SK-N-SH treated with all-trans-retinoic acid at 6 μM for 48 hours (cell line): ENCODE measurements at regions not wholly inside any gene's neighbourhood (a gene's known extent, or its start where the extent isn't known, plus 50 kb on each side); places are given as distances from the start of the nearest gene placed in this dataset.

Source experiments
- ATAC-seq: fragments of 200-7000 bp; cut with Tn5 transposase; 3 replicates; pipeline ENCODE4 v1.9.1; 2020; ENCODE audit warnings: mild to moderate bottlenecking, moderate library complexity
- ARNTL ChIP-seq: fragments of 450-650 bp; formaldehyde crosslinking; IDR thresholded peaks from 2 replicates; pipeline ENCODE4 v1.5.0; 2020; ENCODE audit warnings: low read depth, mild to moderate bottlenecking, moderate library complexity, borderline replicate concordance
- BACH2 ChIP-seq: fragments of 250-450 bp; sonication (Bioruptor Pico); IDR thresholded peaks from 2 replicates; pipeline ENCODE4 v1.9.0; 2021; ENCODE audit warnings: mild to moderate bottlenecking, borderline replicate concordance
- CREB5 ChIP-seq: fragments of 250-450 bp; sonication (Bioruptor Pico); IDR thresholded peaks from 2 replicates; pipeline ENCODE4 v1.5.1; 2020; ENCODE audit warnings: low read depth, mild to moderate bottlenecking, moderate library complexity
- CSDC2 ChIP-seq: fragments of 250-450 bp; sonication (Bioruptor Pico); IDR thresholded peaks from 2 replicates; pipeline ENCODE4 v1.5.0; 2020; ENCODE audit warnings: mild to moderate bottlenecking, moderate library complexity
- CSRNP3 ChIP-seq: fragments of 250-450 bp; sonication (Bioruptor Pico); IDR thresholded peaks from 2 replicates; pipeline ENCODE4 v1.5.1; 2021; ENCODE audit warnings: mild to moderate bottlenecking, moderate library complexity
- ESRRG ChIP-seq: fragments of 250-450 bp; sonication (Bioruptor Pico); IDR thresholded peaks from 2 replicates; pipeline ENCODE4 v1.6.1; 2021; ENCODE audit warnings: mild to moderate bottlenecking
- GLIS3 ChIP-seq: fragments of 250-450 bp; sonication (Bioruptor Pico); IDR thresholded peaks from 2 replicates; pipeline ENCODE4 v1.5.0; 2020; ENCODE audit warnings: mild to moderate bottlenecking, moderate library complexity
- ISL1 ChIP-seq: fragments of 250-450 bp; sonication (Bioruptor Pico); IDR thresholded peaks from 2 replicates; pipeline ENCODE4 v2.1.2; 2022; ENCODE audit warnings: mild to moderate bottlenecking, moderate library complexity
- OSR1 ChIP-seq: fragments of 250-450 bp; sonication (Bioruptor Pico); IDR thresholded peaks from 2 replicates; pipeline ENCODE4 v1.8.0; 2022; ENCODE audit warnings: moderate library complexity, mild to moderate bottlenecking, inconsistent platforms
- PATZ1 ChIP-seq: fragments of 250-450 bp; sonication (Bioruptor Pico); IDR thresholded peaks from 2 replicates; pipeline ENCODE4 v1.8.0; 2020; ENCODE audit warnings: mild to moderate bottlenecking, moderate library complexity, borderline replicate concordance
- POU6F1 ChIP-seq: fragments of 250-450 bp; sonication (Bioruptor Pico); IDR thresholded peaks from 2 replicates; pipeline ENCODE4 v1.8.0; 2021; ENCODE audit warnings: low read depth, mild to moderate bottlenecking, moderate library complexity, borderline replicate concordance
- PPARA ChIP-seq: fragments of 250-450 bp; sonication (Bioruptor Pico); IDR thresholded peaks from 2 replicates; pipeline ENCODE4 v1.5.0; 2020; ENCODE audit warnings: mild to moderate bottlenecking, borderline replicate concordance
- RARB ChIP-seq: fragments of 250-450 bp; sonication (Bioruptor Pico); IDR thresholded peaks from 2 replicates; pipeline ENCODE4 v1.8.0; 2021; ENCODE audit warnings: mild to moderate bottlenecking, moderate library complexity
- SNAI2 ChIP-seq: fragments of 250-450 bp; sonication (Bioruptor Pico); IDR thresholded peaks from 2 replicates; pipeline ENCODE4 v1.5.0; 2020; ENCODE audit warnings: mild to moderate bottlenecking, moderate library complexity
- TOX ChIP-seq: fragments of 250-450 bp; sonication (Bioruptor Pico); IDR thresholded peaks from 2 replicates; pipeline ENCODE4 v1.8.0; 2021; ENCODE audit warnings: mild to moderate bottlenecking, moderate library complexity, borderline replicate concordance
- TSHZ2 ChIP-seq: fragments of 250-450 bp; sonication (Bioruptor Pico); IDR thresholded peaks from 2 replicates; pipeline ENCODE4 v1.5.0; 2020; ENCODE audit warnings: mild to moderate bottlenecking, moderate library complexity
- ZC3H10 ChIP-seq: fragments of 250-450 bp; sonication (Bioruptor Pico); IDR thresholded peaks from 2 replicates; pipeline ENCODE4 v1.5.1; 2021; ENCODE audit warnings: mild to moderate bottlenecking, moderate library complexity
- ZFP30 ChIP-seq: fragments of 450-650 bp; formaldehyde crosslinking; IDR thresholded peaks from 2 replicates; pipeline ENCODE4 v1.5.0; 2022; ENCODE audit warnings: mild to moderate bottlenecking, moderate library complexity
- ZNF565 ChIP-seq: fragments of 450-650 bp; formaldehyde crosslinking; conservative IDR thresholded peaks from 2 replicates; pipeline ENCODE4 v1.5.0; 2020; ENCODE audit warnings: low read depth, mild to moderate bottlenecking, moderate library complexity
- ZNF8 ChIP-seq: fragments of 450-650 bp; formaldehyde crosslinking; IDR thresholded peaks from 2 replicates; pipeline ENCODE4 v1.5.0; 2020; ENCODE audit warnings: mild to moderate bottlenecking, moderate library complexity

- TF ChIP-seq TSHZ2 (CRISPR knock-in tag): no peak
- TF ChIP-seq, all 23 proteins: peak for 0
Measured at GRCh38 chr4:163955288-163955687, 460.8 kb downstream of the TMA16 start (continued).

- TF ChIP-seq SNAI2 (CRISPR knock-in tag) (no peak), CSRNP3 (no peak), ZNF8 (no peak), CREB5 (CRISPR knock-in tag) (no peak), POU6F1 (CRISPR knock-in tag) (no peak), PATZ1 (no peak), CSDC2 (no peak), ISL1 (no peak), OSR1 (no peak), TOX (CRISPR knock-in tag) (no peak), RARB (CRISPR knock-in tag) (no peak), ZFP30 (no peak), BACH2 (no peak), ESRRG (no peak), ZNF565 (CRISPR knock-in tag) (no peak), ZC3H10 (no peak), ARNTL (no peak), TSHZ2 (CRISPR knock-in tag) (no peak), PPARA (CRISPR knock-in tag) (no peak)
- TF ChIP-seq, all 23 proteins: peak for 0
- ATAC-seq: no peak
Measured at GRCh38 chr4:163958751-163959150, 464.3 kb downstream of the TMA16 start.

- no peak for ATAC-seq
- no peak for TF ChIP-seq TSHZ2 (CRISPR knock-in tag)
- no peak for TF ChIP-seq RARB (CRISPR knock-in tag)
- no peak for TF ChIP-seq ZNF565 (CRISPR knock-in tag)
- TF ChIP-seq SNAI2 (CRISPR knock-in tag): no peak
- TF ChIP-seq ARNTL: no peak
- no peak for TF ChIP-seq OSR1
- TF ChIP-seq ESRRG: no peak
- TF ChIP-seq CSRNP3: no peak
- TF ChIP-seq ISL1: no peak
- no peak for TF ChIP-seq CSDC2
- no peak for TF ChIP-seq GLIS3 (CRISPR knock-in tag)
- TF ChIP-seq CREB5 (CRISPR knock-in tag): no peak
Measured at GRCh38 chr4:163959932-163960331, 465.4 kb downstream of the TMA16 start.
